HepG2 (cell line): ENCODE measurements at regions not wholly inside any gene's neighbourhood (a gene's known extent, or its start where the extent isn't known, plus 50 kb on each side); places are given as distances from the start of the nearest gene placed in this dataset.

ENCODE experiments used
- MAX ChIP-seq: IDR thresholded peaks from 2 replicates; pipeline ENCODE4 v1.6.1; 2012; ENCODE audit warnings: inconsistent platforms
- ZNF275 ChIP-seq: sonication (generic); formaldehyde crosslinking; IDR thresholded peaks from 2 replicates; pipeline ENCODE4 v1.8.0; 2022; ENCODE audit warnings: missing genetic modification reagents, mild to moderate bottlenecking, inconsistent platforms, borderline replicate concordance
- ZNF670 ChIP-seq: sonication (generic); formaldehyde crosslinking; IDR thresholded peaks from 2 replicates; pipeline ENCODE4 v1.8.0; 2022; ENCODE audit warnings: mild to moderate bottlenecking, missing genetic modification reagents, borderline replicate concordance

- TF ChIP-seq ZNF670 (no peak), MAX (no peak), ZNF275 (CRISPR knock-in tag) (no peak)
These were observed 233.2 kb downstream of the KLF6 start for GRCh38 chr10:3551761-3552160.
